Kidney (tissue), 13 donors: ENCODE measurements at regions not wholly inside any gene's neighbourhood (a gene's known extent, or its start where the extent isn't known, plus 50 kb on each side); places are given as distances from the start of the nearest gene placed in this dataset.

Experiments
- DNase-seq, 5 donors: peaks; one replicate each; pipeline ENCODE4 v3.0.0-alpha.2; 2013 to 2020
- FAIRE-seq: peaks from 2 replicates; lab custom pipeline; 2012; peaks lifted over from hg19 to GRCh38; lab: Jason Lieb, UNC
- H3K27ac ChIP-seq, 2 donors: one replicate each; pipeline ENCODE4 v1.7.0; 2013; ENCODE audit warnings: low read depth in 2 of 2, low read length in 2 of 2, inconsistent platforms in 1 of 2
- H3K27me3 ChIP-seq: one replicate; pipeline ENCODE4 v1.7.1; 2013; ENCODE audit warnings: low read length, inconsistent platforms; ENCODE audit not compliant: control insufficient read depth, insufficient read depth
- H3K36me3 ChIP-seq, 3 donors: one replicate each; pipeline versions ENCODE4 v1.7.0 to v1.7.1; 2013; ENCODE audit warnings: low read length in 3 of 3, control low read depth in 1 of 3, inconsistent platforms in 1 of 3; ENCODE audit not compliant: insufficient read depth in 3 of 3, control insufficient read depth in 2 of 3
- H3K4me1 ChIP-seq, 3 donors: one replicate each; pipeline versions ENCODE4 v1.7.0 to v1.7.1; 2013; ENCODE audit warnings: low read length in 3 of 3, inconsistent platforms in 1 of 3, low read depth in 1 of 3; ENCODE audit not compliant: control insufficient read depth in 2 of 3, insufficient read depth in 2 of 3
- H3K4me3 ChIP-seq, 3 donors: one replicate each; pipeline versions ENCODE4 v1.7.0 to v1.8.1; 2013; ENCODE audit warnings: low read length in 3 of 3, control low read depth in 1 of 3, inconsistent platforms in 1 of 3
- H3K9ac ChIP-seq, 3 donors: one replicate each; pipeline versions ENCODE4 v1.7.0 to v1.7.1; 2013; ENCODE audit warnings: low read length in 3 of 3, control low read depth in 1 of 3, inconsistent platforms in 1 of 3
- H3K9me3 ChIP-seq, 3 donors: one replicate each; pipeline versions ENCODE4 v1.7.0 to v1.7.1; 2013; ENCODE audit warnings: low read length in 3 of 3, control low read depth in 1 of 3, inconsistent platforms in 1 of 3; ENCODE audit not compliant: control insufficient read depth in 2 of 3, insufficient read depth in 1 of 3
- CTCF ChIP-seq: IDR thresholded peaks from 3 replicates; pipeline ENCODE4 v1.5.1; 2012; ENCODE audit warnings: mild to moderate bottlenecking, moderate library complexity, borderline replicate concordance; ENCODE audit not compliant: insufficient read depth; ENCODE audit errors: extremely low read depth
- intact Hi-C: fragments of 100-400 bp; cut with DNase I; formaldehyde crosslinking; loops from one replicate; pipeline ENCODE4 v1.11.1; 2022
- donor health status: control.
- donor health status: control.
- donor health status: control.
- donor health status: control.
- donor health status: control.
- donor health status: DM: yes; HTN: yes; CAD: no.
- donor health status: Normal renal cell carcinoma (clear cell type).

DNA sequence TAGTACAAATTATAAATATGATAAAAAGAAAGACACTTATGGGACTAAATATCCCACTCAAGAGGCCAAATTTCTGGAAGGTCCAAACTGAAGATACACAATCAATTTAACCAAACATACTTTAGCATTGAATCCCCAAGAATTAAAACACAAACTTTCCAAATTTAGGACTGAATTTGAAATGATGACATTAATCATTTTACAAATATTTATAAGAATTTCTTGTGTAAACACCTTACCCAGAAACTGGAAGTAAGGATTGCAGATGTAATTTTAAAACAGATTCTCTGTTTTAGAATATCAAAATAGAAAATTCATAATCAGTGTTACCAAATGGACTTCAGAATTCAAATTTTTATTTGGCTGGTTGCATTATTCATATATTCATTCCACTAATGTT is 588.2 kb upstream of the KCND2 start:
- Histone ChIP-seq H3K36me3 (no peaks in the 10 kb centered on the region), H3K27me3 (no peaks in the 10 kb centered on the region), H3K4me3 (no peak overlapping the region), H3K9ac (no peak overlapping the region), H3K4me1 (no peaks in the 10 kb centered on the region), H3K9me3 (no peaks in the 10 kb centered on the region), H3K27ac (no peak overlapping the region)
- intact Hi-C loops = no loop called here
- no peak for FAIRE-seq
- no peak for TF ChIP-seq CTCF
- no peak for DNase-seq

GRCh38 chr7:119685906-119686305 is 587.1 kb upstream of the KCND2 start:
- DNase-seq (no peak), FAIRE-seq (no peak)
- H3K36me3 ChIP-seq = no peaks in the 10 kb centered on the region
- intact Hi-C loops = no loop called here
- no peak overlapping the region for H3K9ac ChIP-seq
- H3K9me3 ChIP-seq = no peaks in the 10 kb centered on the region
- no peak overlapping the region for H3K27ac ChIP-seq
- no peak overlapping the region for H3K4me3 ChIP-seq
- TF ChIP-seq CTCF = no peak
- H3K27me3 ChIP-seq = no peaks in the 10 kb centered on the region
- H3K4me1 ChIP-seq = no peaks in the 10 kb centered on the region

GRCh38 chr7:119688831-119689230 is 584.1 kb upstream of the KCND2 start:
- Histone ChIP-seq H3K4me1 (no peaks in the 10 kb centered on the region), H3K36me3 (no peaks in the 10 kb centered on the region), H3K4me3 (no peak overlapping the region), H3K9me3 (no peaks in the 10 kb centered on the region), H3K27me3 (no peaks in the 10 kb centered on the region), H3K9ac (no peak overlapping the region), H3K27ac (no peak overlapping the region)
- DNase-seq (no peak), FAIRE-seq (no peak)
- TF ChIP-seq CTCF = no peak
- intact Hi-C loops = no loop called here

- intact Hi-C loops = no loop called here
- Histone ChIP-seq H3K9ac (no peak overlapping the region), H3K36me3 (no peaks in the 10 kb centered on the region), H3K27me3 (no peaks in the 10 kb centered on the region), H3K9me3 (no peaks in the 10 kb centered on the region), H3K27ac (no peak overlapping the region), H3K4me3 (no peak overlapping the region), H3K4me1 (no peaks in the 10 kb centered on the region)
- no peak for DNase-seq
- no peak for FAIRE-seq
- TF ChIP-seq CTCF = no peak
Observed at GRCh38 chr7:119692541-119692940, 580.4 kb upstream of the KCND2 start.
